ENCODE measurements at regions not wholly inside any gene's neighbourhood (a gene's known extent, or its start where the extent isn't known, plus 50 kb on each side); places are given as distances from the start of the nearest gene placed in this dataset.

- TF ChIP-seq CTCF (IDR thresholded peaks at IDR 0.05; ENCODE audit: low read depth, low read length) (no peak), POLR2A (IDR thresholded peaks at IDR 0.05; ENCODE audit: extremely low read depth, insufficient read length) (no peak), MYC (IDR thresholded peaks at IDR 0.05; ENCODE audit: low read depth, low read length) (no peak), MAX (IDR thresholded peaks at IDR 0.05; ENCODE audit: low read depth, low read length) (no peak)
Observed at GRCh38 chr2:120982598-120982997, 246.9 kb downstream of the GLI2 start.

All from NB4 (cell line).